GM23338 (cell line): ENCODE measurements at regions not wholly inside any gene's neighbourhood (a gene's known extent, or its start where the extent isn't known, plus 50 kb on each side); places are given as distances from the start of the nearest gene placed in this dataset.
A peak's percentile ranks its signal among the peaks of the same experiment; 100 is the strongest.

Experiments
- ATAC-seq: fragments of 200-7000 bp; cut with Tn5 transposase; 3 replicates; pipeline ENCODE4 v1.9.1; 2020
- DNase-seq: peaks from one replicate; pipeline ENCODE4 v3.0.0-alpha.2; 2015; ENCODE audit warnings: low spot score
- H2AFZ ChIP-seq: fragments of 200-600 bp; sonication (generic); 2 replicates; pipeline ENCODE4 v1.8.0; 2016; ENCODE audit warnings: antibody characterized with exemption, mild to moderate bottlenecking, moderate library complexity
- H3F3A ChIP-seq: fragments of 200-600 bp; sonication (generic); replicated peaks from 2 replicates; pipeline ENCODE4 v1.8.0; 2017; ENCODE audit warnings: antibody characterized with exemption, mixed run types, low read depth
- H3K27ac ChIP-seq: fragments of 200-600 bp; sonication (generic); 2 replicates; pipeline ENCODE4 v1.6.1; 2016; ENCODE audit warnings: low read depth
- H3K27me3 ChIP-seq: fragments of 200-600 bp; sonication (generic); 2 replicates; pipeline ENCODE4 v1.8.0; 2016; ENCODE audit warnings: mild to moderate bottlenecking, mixed run types, moderate library complexity; ENCODE audit not compliant: insufficient read depth
- H3K36me3 ChIP-seq: fragments of 200-600 bp; sonication (generic); 2 replicates; pipeline ENCODE4 v1.8.0; 2016; ENCODE audit warnings: mild to moderate bottlenecking; ENCODE audit not compliant: insufficient read depth
- H3K4me1 ChIP-seq: fragments of 200-600 bp; sonication (generic); 2 replicates; pipeline ENCODE4 v1.8.0; 2016; ENCODE audit warnings: mild to moderate bottlenecking, moderate library complexity; ENCODE audit not compliant: insufficient read depth
- H3K4me2 ChIP-seq: fragments of 200-600 bp; sonication (generic); 2 replicates; pipeline ENCODE4 v1.7.1; 2017; ENCODE audit warnings: mixed run types
- H3K4me3 ChIP-seq: fragments of 200-600 bp; sonication (generic); 2 replicates; pipeline ENCODE4 v1.6.1; 2016; ENCODE audit warnings: mixed run types
- H3K79me2 ChIP-seq: fragments of 200-600 bp; sonication (generic); replicated peaks from 2 replicates; pipeline ENCODE4 v1.8.0; 2017; ENCODE audit warnings: mild to moderate bottlenecking; ENCODE audit not compliant: insufficient read depth
- H3K9me2 ChIP-seq: fragments of 200-600 bp; sonication (generic); 2 replicates; pipeline ENCODE4 v1.8.0; 2017; ENCODE audit not compliant: insufficient read depth
- H4K20me1 ChIP-seq: fragments of 200-600 bp; sonication (generic); replicated peaks from 2 replicates; pipeline ENCODE4 v1.8.0; 2017; ENCODE audit warnings: mild to moderate bottlenecking; ENCODE audit not compliant: insufficient read depth
- H3K27ac Mint-ChIP-seq: 2 replicates; pipeline ENCODE4 v1.8.0; 2020; ENCODE audit warnings: inconsistent platforms, mild to moderate bottlenecking, moderate library complexity, mixed read lengths
- H3K27me3 Mint-ChIP-seq: 3 replicates; pipeline ENCODE4 v1.8.0; 2022; ENCODE audit warnings: low read depth, mild to moderate bottlenecking, moderate library complexity, mixed read lengths, inconsistent platforms; ENCODE audit not compliant: insufficient read depth, poor library complexity
- H3K36me3 Mint-ChIP-seq: 3 replicates; pipeline ENCODE4 v1.8.0; 2021; ENCODE audit warnings: low read depth, mild to moderate bottlenecking, inconsistent platforms, moderate library complexity, mixed read lengths
- H3K4me1 Mint-ChIP-seq: 3 replicates; pipeline ENCODE4 v1.8.0; 2020; ENCODE audit warnings: mild to moderate bottlenecking, inconsistent platforms, mixed read lengths
- H3K4me3 Mint-ChIP-seq: 3 replicates; pipeline ENCODE4 v1.8.0; 2021; ENCODE audit warnings: moderate library complexity, mild to moderate bottlenecking, inconsistent platforms, mixed read lengths
- H3K9me3 Mint-ChIP-seq: 3 replicates; pipeline ENCODE4 v1.8.0; 2020; ENCODE audit warnings: moderate library complexity, mild to moderate bottlenecking, inconsistent platforms, mixed read lengths
- POLR2AphosphoS5 ChIP-seq: IDR thresholded peaks from 2 replicates; pipeline ENCODE4 v1.6.1; 2016; ENCODE audit warnings: antibody characterized with exemption, low read depth
- STAT1 ChIP-seq: IDR thresholded peaks from one replicate; pipeline ENCODE4 v1.6.1; 2016; ENCODE audit warnings: antibody characterized with exemption; ENCODE audit not compliant: unreplicated experiment
- ZNF331 ChIP-seq: fragments of 250-450 bp; sonication (Bioruptor Pico); IDR thresholded peaks from 2 replicates; pipeline ENCODE4 v1.5.0; 2020; ENCODE audit warnings: low read depth, mild to moderate bottlenecking, moderate library complexity
- TF ChIP-seq, protein P1 (sequence below), 2 experiments: fragments of 200-600 bp in 1 of 2; sonication (generic) in 1 of 2; conservative IDR thresholded peaks; 2 replicates each; pipeline versions ENCODE4 v1.5.1 to v1.6.1; 2016 to 2017; ENCODE audit warnings: antibody characterized with exemption in 2 of 2, low read depth in 2 of 2, mild to moderate bottlenecking in 2 of 2, moderate library complexity in 1 of 2
- TF ChIP-seq, protein P2 (sequence below): fragments of 250-450 bp; sonication (Bioruptor Pico); IDR thresholded peaks from 2 replicates; pipeline ENCODE4 v1.5.0; 2020; ENCODE audit warnings: mild to moderate bottlenecking, moderate library complexity
- TF ChIP-seq, protein P3 (sequence below): IDR thresholded peaks from 2 replicates; pipeline ENCODE4 v1.6.1; 2016; ENCODE audit warnings: antibody characterized with exemption

DNA sequence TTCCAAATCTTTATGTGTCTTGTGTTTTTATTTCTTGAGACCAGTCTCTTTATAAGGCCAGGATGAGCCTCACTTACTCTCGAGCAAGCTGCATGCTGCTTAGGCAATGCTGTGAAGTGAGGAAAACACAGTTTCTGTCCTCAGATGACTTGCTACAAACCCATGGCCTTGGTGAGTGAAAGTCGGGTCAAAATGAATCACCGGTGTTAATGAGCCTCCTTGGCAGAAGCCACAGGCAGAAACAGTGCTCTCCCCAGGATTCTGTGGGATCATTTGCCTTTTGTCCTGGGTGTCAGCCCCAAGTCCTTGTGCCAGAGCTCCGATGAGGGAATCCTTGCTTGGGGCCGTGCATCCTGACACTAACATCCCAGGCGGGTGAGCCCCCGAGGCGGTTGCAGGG is 482.5 kb downstream of the QKI start:
- TF ChIP-seq POLR2AphosphoS5 = no peak
- TF ChIP-seq, protein P1, sequence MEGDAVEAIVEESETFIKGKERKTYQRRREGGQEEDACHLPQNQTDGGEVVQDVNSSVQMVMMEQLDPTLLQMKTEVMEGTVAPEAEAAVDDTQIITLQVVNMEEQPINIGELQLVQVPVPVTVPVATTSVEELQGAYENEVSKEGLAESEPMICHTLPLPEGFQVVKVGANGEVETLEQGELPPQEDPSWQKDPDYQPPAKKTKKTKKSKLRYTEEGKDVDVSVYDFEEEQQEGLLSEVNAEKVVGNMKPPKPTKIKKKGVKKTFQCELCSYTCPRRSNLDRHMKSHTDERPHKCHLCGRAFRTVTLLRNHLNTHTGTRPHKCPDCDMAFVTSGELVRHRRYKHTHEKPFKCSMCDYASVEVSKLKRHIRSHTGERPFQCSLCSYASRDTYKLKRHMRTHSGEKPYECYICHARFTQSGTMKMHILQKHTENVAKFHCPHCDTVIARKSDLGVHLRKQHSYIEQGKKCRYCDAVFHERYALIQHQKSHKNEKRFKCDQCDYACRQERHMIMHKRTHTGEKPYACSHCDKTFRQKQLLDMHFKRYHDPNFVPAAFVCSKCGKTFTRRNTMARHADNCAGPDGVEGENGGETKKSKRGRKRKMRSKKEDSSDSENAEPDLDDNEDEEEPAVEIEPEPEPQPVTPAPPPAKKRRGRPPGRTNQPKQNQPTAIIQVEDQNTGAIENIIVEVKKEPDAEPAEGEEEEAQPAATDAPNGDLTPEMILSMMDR (conservative IDR thresholded peaks at IDR 0.05; ENCODE audit: low read depth in 2 of 2) = no peak
- TF ChIP-seq, protein P2, sequence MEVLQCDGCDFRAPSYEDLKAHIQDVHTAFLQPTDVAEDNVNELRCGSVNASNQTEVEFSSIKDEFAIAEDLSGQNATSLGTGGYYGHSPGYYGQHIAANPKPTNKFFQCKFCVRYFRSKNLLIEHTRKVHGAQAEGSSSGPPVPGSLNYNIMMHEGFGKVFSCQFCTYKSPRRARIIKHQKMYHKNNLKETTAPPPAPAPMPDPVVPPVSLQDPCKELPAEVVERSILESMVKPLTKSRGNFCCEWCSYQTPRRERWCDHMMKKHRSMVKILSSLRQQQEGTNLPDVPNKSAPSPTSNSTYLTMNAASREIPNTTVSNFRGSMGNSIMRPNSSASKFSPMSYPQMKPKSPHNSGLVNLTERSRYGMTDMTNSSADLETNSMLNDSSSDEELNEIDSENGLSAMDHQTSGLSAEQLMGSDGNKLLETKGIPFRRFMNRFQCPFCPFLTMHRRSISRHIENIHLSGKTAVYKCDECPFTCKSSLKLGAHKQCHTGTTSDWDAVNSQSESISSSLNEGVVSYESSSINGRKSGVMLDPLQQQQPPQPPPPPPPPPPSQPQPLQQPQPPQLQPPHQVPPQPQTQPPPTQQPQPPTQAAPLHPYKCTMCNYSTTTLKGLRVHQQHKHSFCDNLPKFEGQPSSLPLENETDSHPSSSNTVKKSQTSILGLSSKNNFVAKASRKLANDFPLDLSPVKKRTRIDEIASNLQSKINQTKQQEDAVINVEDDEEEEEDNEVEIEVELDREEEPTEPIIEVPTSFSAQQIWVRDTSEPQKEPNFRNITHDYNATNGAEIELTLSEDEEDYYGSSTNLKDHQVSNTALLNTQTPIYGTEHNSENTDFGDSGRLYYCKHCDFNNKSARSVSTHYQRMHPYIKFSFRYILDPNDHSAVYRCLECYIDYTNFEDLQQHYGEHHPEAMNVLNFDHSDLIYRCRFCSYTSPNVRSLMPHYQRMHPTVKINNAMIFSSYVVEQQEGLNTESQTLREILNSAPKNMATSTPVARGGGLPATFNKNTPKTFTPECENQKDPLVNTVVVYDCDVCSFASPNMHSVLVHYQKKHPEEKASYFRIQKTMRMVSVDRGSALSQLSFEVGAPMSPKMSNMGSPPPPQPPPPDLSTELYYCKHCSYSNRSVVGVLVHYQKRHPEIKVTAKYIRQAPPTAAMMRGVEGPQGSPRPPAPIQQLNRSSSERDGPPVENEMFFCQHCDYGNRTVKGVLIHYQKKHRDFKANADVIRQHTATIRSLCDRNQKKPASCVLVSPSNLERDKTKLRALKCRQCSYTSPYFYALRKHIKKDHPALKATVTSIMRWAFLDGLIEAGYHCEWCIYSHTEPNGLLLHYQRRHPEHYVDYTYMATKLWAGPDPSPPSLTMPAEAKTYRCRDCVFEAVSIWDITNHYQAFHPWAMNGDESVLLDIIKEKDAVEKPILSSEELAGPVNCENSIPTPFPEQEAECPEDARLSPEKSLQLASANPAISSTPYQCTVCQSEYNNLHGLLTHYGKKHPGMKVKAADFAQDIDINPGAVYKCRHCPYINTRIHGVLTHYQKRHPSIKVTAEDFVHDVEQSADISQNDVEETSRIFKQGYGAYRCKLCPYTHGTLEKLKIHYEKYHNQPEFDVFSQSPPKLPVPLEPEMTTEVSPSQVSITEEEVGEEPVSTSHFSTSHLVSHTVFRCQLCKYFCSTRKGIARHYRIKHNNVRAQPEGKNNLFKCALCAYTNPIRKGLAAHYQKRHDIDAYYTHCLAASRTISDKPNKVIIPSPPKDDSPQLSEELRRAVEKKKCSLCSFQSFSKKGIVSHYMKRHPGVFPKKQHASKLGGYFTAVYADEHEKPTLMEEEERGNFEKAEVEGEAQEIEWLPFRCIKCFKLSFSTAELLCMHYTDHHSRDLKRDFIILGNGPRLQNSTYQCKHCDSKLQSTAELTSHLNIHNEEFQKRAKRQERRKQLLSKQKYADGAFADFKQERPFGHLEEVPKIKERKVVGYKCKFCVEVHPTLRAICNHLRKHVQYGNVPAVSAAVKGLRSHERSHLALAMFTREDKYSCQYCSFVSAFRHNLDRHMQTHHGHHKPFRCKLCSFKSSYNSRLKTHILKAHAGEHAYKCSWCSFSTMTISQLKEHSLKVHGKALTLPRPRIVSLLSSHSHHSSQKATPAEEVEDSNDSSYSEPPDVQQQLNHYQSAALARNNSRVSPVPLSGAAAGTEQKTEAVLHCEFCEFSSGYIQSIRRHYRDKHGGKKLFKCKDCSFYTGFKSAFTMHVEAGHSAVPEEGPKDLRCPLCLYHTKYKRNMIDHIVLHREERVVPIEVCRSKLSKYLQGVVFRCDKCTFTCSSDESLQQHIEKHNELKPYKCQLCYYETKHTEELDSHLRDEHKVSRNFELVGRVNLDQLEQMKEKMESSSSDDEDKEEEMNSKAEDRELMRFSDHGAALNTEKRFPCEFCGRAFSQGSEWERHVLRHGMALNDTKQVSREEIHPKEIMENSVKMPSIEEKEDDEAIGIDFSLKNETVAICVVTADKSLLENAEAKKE (CRISPR knock-in tag) = no peak
- ATAC-seq = peak; percentile 37; the same call in 1 of the 3 replicates
- peaks cover 20% of the 10 kb centered on the region; the same call in 2 of the 3 replicates for H3K4me1 Mint-ChIP-seq
- no peaks in the 10 kb centered on the region for H3K79me2 ChIP-seq
- H3K9me2 ChIP-seq = peaks cover 3% of the 10 kb centered on the region; the same call in 1 of the 2 replicates
- peak overlapping the region; percentile 82 for H2AFZ ChIP-seq
- no peak for DNase-seq
- no peak overlapping the region for H3K4me2 ChIP-seq
- peaks cover 9% of the 10 kb centered on the region; the same call in 2 of the 3 replicates for H3K9me3 Mint-ChIP-seq
- no peaks in the 10 kb centered on the region for H3K36me3 ChIP-seq
- no peak overlapping the region for H3K4me3 Mint-ChIP-seq
- no peaks in the 10 kb centered on the region for H3K4me1 ChIP-seq
- no peak overlapping the region for H3K27ac Mint-ChIP-seq
- no peaks in the 10 kb centered on the region for H3F3A ChIP-seq
- no peaks in the 10 kb centered on the region for H4K20me1 ChIP-seq
- H3K36me3 Mint-ChIP-seq = peaks cover 9% of the 10 kb centered on the region; the same call in 2 of the 3 replicates
- no peaks in the 10 kb centered on the region for H3K27me3 Mint-ChIP-seq
- H3K4me3 ChIP-seq = no peak overlapping the region
- H3K27ac ChIP-seq = no peak overlapping the region
- no peaks in the 10 kb centered on the region for H3K27me3 ChIP-seq

DNA sequence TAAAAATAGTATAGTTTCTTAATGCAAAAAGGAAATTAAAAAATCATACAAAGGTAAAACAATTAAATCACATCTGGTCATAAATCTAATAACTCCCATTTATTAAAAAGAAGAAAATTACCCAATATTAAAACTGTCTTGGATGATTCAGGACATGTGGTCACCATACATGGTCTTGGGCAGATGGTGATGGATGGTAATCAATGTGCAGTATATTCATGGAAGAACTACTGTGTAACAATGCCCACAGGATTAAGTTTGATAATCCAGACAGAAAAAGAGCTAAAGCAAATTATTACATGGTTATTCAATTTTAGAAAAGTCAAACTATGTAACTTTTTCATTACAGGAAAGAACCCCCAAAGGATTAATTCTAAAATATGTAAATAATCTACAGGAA is 480.6 kb downstream of the QKI start:
- H3F3A ChIP-seq = no peaks in the 10 kb centered on the region
- no peaks in the 10 kb centered on the region for H3K27me3 ChIP-seq
- Mint-ChIP-seq H3K27me3 (no peaks in the 10 kb centered on the region), H3K4me1 (peaks cover 11% of the 10 kb centered on the region; the same call in 2 of the 3 replicates), H3K36me3 (peaks cover 9% of the 10 kb centered on the region; the same call in 2 of the 3 replicates), H3K27ac (no peak overlapping the region), H3K9me3 (peaks cover 9% of the 10 kb centered on the region; the same call in 2 of the 3 replicates), H3K4me3 (no peak overlapping the region)
- H3K4me3 ChIP-seq = no peak overlapping the region
- peaks cover 3% of the 10 kb centered on the region; the same call in 1 of the 2 replicates for H3K9me2 ChIP-seq
- no peak overlapping the region for H2AFZ ChIP-seq
- no peak overlapping the region for H3K4me2 ChIP-seq
- no peaks in the 10 kb centered on the region for H3K36me3 ChIP-seq
- ATAC-seq (no peak), DNase-seq (no peak)
- no peaks in the 10 kb centered on the region for H4K20me1 ChIP-seq
- H3K4me1 ChIP-seq = no peaks in the 10 kb centered on the region
- no peaks in the 10 kb centered on the region for H3K79me2 ChIP-seq
- no peak overlapping the region for H3K27ac ChIP-seq
- TF ChIP-seq, protein P3, sequence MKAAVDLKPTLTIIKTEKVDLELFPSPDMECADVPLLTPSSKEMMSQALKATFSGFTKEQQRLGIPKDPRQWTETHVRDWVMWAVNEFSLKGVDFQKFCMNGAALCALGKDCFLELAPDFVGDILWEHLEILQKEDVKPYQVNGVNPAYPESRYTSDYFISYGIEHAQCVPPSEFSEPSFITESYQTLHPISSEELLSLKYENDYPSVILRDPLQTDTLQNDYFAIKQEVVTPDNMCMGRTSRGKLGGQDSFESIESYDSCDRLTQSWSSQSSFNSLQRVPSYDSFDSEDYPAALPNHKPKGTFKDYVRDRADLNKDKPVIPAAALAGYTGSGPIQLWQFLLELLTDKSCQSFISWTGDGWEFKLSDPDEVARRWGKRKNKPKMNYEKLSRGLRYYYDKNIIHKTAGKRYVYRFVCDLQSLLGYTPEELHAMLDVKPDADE = no peak
- no peak for TF ChIP-seq STAT1
- TF ChIP-seq, protein P1 (conservative IDR thresholded peaks at IDR 0.05; ENCODE audit: low read depth in 2 of 2) = no peak
- no peak for TF ChIP-seq ZNF331 (CRISPR knock-in tag)
